ENCODE measurements at regions not wholly inside any gene's neighbourhood (a gene's known extent, or its start where the extent isn't known, plus 50 kb on each side); places are given as distances from the start of the nearest gene placed in this dataset.

GRCh38 chr2:133710613-133711012 is 142.3 kb upstream of the NCKAP5 start:
- TF ChIP-seq ZFP30 (CRISPR knock-in tag; IDR thresholded peaks at IDR 0.05): no peak
- TF ChIP-seq ZFP3 (CRISPR knock-in tag; IDR thresholded peaks at IDR 0.05): peak; percentile 82
- peak; percentile 92 for TF ChIP-seq ESRRG (CRISPR knock-in tag; IDR thresholded peaks at IDR 0.05)
- TF ChIP-seq BACH2 (CRISPR knock-in tag; IDR thresholded peaks at IDR 0.05; ENCODE audit: borderline replicate concordance): no peak
- TF ChIP-seq TSHZ2 (CRISPR knock-in tag; IDR thresholded peaks at IDR 0.05): peak; percentile 95
- no peak; the same call in 1 of the 2 replicates for TF ChIP-seq PATZ1 (CRISPR knock-in tag; IDR thresholded peaks at IDR 0.05; ENCODE audit: borderline replicate concordance)
- no peak for TF ChIP-seq RARB (CRISPR knock-in tag; IDR thresholded peaks at IDR 0.05)
- TF ChIP-seq TCF4 (CRISPR knock-in tag; IDR thresholded peaks at IDR 0.05; ENCODE audit: borderline replicate concordance): peak; percentile 89
- peak; percentile 98 for TF ChIP-seq ISL1 (CRISPR knock-in tag; IDR thresholded peaks at IDR 0.05)
- peak; percentile 91 for TF ChIP-seq CREB5 (CRISPR knock-in tag; IDR thresholded peaks at IDR 0.05; ENCODE audit: low read depth)
- peak; percentile 83; the same call in 1 of the 2 replicates for TF ChIP-seq SNAI2 (CRISPR knock-in tag; IDR thresholded peaks at IDR 0.05)
- TF ChIP-seq ZNF8 (CRISPR knock-in tag; IDR thresholded peaks at IDR 0.05): no peak
- TF ChIP-seq ZNF565 (CRISPR knock-in tag; conservative IDR thresholded peaks at IDR 0.05; ENCODE audit: low read depth): peak; percentile 83; the same call in 1 of the 2 replicates
- peak; percentile 92; the same call in 1 of the 2 replicates for TF ChIP-seq GLIS3 (CRISPR knock-in tag; IDR thresholded peaks at IDR 0.05)
- TF ChIP-seq CSRNP3 (CRISPR knock-in tag; IDR thresholded peaks at IDR 0.05): no peak
- no peak for TF ChIP-seq PPARA (CRISPR knock-in tag; IDR thresholded peaks at IDR 0.05; ENCODE audit: borderline replicate concordance)
- peak; percentile 54; the same call in 1 of the 3 replicates for ATAC-seq

- TF ChIP-seq SNAI2 (CRISPR knock-in tag; IDR thresholded peaks at IDR 0.05): no peak
- no peak for TF ChIP-seq CREB5 (CRISPR knock-in tag; IDR thresholded peaks at IDR 0.05; ENCODE audit: low read depth)
- no peak for TF ChIP-seq TSHZ2 (CRISPR knock-in tag; IDR thresholded peaks at IDR 0.05)
- TF ChIP-seq ZNF565 (CRISPR knock-in tag; conservative IDR thresholded peaks at IDR 0.05; ENCODE audit: low read depth): no peak
- TF ChIP-seq ESRRG (CRISPR knock-in tag; IDR thresholded peaks at IDR 0.05): no peak
- no peak for TF ChIP-seq ZC3H10 (CRISPR knock-in tag; IDR thresholded peaks at IDR 0.05)
- TF ChIP-seq ISL1 (CRISPR knock-in tag; IDR thresholded peaks at IDR 0.05): no peak
- TF ChIP-seq TCF4 (CRISPR knock-in tag; IDR thresholded peaks at IDR 0.05; ENCODE audit: borderline replicate concordance): no peak
- TF ChIP-seq CSDC2 (CRISPR knock-in tag; IDR thresholded peaks at IDR 0.05): no peak
- no peak for TF ChIP-seq RARB (CRISPR knock-in tag; IDR thresholded peaks at IDR 0.05)
- no peak for TF ChIP-seq PPARA (CRISPR knock-in tag; IDR thresholded peaks at IDR 0.05; ENCODE audit: borderline replicate concordance)
- no peak for TF ChIP-seq ZFP30 (CRISPR knock-in tag; IDR thresholded peaks at IDR 0.05)
- TF ChIP-seq BACH2 (CRISPR knock-in tag; IDR thresholded peaks at IDR 0.05; ENCODE audit: borderline replicate concordance): no peak
- no peak for TF ChIP-seq ZNF8 (CRISPR knock-in tag; IDR thresholded peaks at IDR 0.05)
- no peak for TF ChIP-seq OSR1 (CRISPR knock-in tag; IDR thresholded peaks at IDR 0.05)
- TF ChIP-seq POU6F1 (CRISPR knock-in tag; IDR thresholded peaks at IDR 0.05; ENCODE audit: borderline replicate concordance, low read depth): no peak
- TF ChIP-seq ZFP3 (CRISPR knock-in tag; IDR thresholded peaks at IDR 0.05): no peak
- no peak for ATAC-seq
Observed at GRCh38 chr2:133711201-133711600, 142.9 kb upstream of the NCKAP5 start.

All from SK-N-SH treated with all-trans-retinoic acid at 6 μM for 48 hours (cell line).